ENCODE measurements at regions not wholly inside any gene's neighbourhood (a gene's known extent, or its start where the extent isn't known, plus 50 kb on each side); places are given as distances from the start of the nearest gene placed in this dataset.

- Histone ChIP-seq H3K4me3 (ENCODE audit: low read depth, low read length) (no peak overlapping the region), H3K27me3 (ENCODE audit: control insufficient read depth, insufficient read depth, low read length) (no peaks in the 10 kb centered on the region), H3K36me3 (ENCODE audit: control insufficient read depth, insufficient read depth, low read length) (no peaks in the 10 kb centered on the region)
- TF ChIP-seq CTCF (IDR thresholded peaks at IDR 0.05; ENCODE audit: insufficient read depth, low read length, poor library complexity, severe bottlenecking): no peak
- DNase-seq (ENCODE audit: low read depth): no peak
Observed at GRCh38 chr5:120098426-120098825, 365.7 kb upstream of the PRR16 start.

GRCh38 chr5:120098902-120099535, 365.1 kb upstream of the PRR16 start:
- H3K36me3 ChIP-seq (ENCODE audit: control insufficient read depth, insufficient read depth, low read length): no peaks in the 10 kb centered on the region
- no peak for DNase-seq (ENCODE audit: low read depth)
- no peak for TF ChIP-seq CTCF (IDR thresholded peaks at IDR 0.05; ENCODE audit: insufficient read depth, low read length, poor library complexity, severe bottlenecking)
- H3K27me3 ChIP-seq (ENCODE audit: control insufficient read depth, insufficient read depth, low read length): no peaks in the 10 kb centered on the region
- no peak overlapping the region for H3K4me3 ChIP-seq (ENCODE audit: low read depth, low read length)

GRCh38 chr5:120101771-120102170, 362.3 kb upstream of the PRR16 start:
- H3K27me3 ChIP-seq (ENCODE audit: control insufficient read depth, insufficient read depth, low read length): no peaks in the 10 kb centered on the region
- DNase-seq (ENCODE audit: low read depth): no peak
- H3K4me3 ChIP-seq (ENCODE audit: low read depth, low read length): no peak overlapping the region
- H3K36me3 ChIP-seq (ENCODE audit: control insufficient read depth, insufficient read depth, low read length): no peaks in the 10 kb centered on the region
- no peak for TF ChIP-seq CTCF (IDR thresholded peaks at IDR 0.05; ENCODE audit: insufficient read depth, low read length, poor library complexity, severe bottlenecking)

- Histone ChIP-seq H3K4me3 (ENCODE audit: low read depth, low read length) (no peak overlapping the region), H3K27me3 (ENCODE audit: control insufficient read depth, insufficient read depth, low read length) (no peaks in the 10 kb centered on the region), H3K36me3 (ENCODE audit: control insufficient read depth, insufficient read depth, low read length) (no peaks in the 10 kb centered on the region)
- no peak for DNase-seq (ENCODE audit: low read depth)
- TF ChIP-seq CTCF (IDR thresholded peaks at IDR 0.05; ENCODE audit: insufficient read depth, low read length, poor library complexity, severe bottlenecking): no peak
Observed at GRCh38 chr5:120103495-120103894, 360.6 kb upstream of the PRR16 start.

- no peak overlapping the region for H3K4me3 ChIP-seq (ENCODE audit: low read depth, low read length)
- TF ChIP-seq CTCF (IDR thresholded peaks at IDR 0.05; ENCODE audit: insufficient read depth, low read length, poor library complexity, severe bottlenecking): no peak
- no peaks in the 10 kb centered on the region for H3K36me3 ChIP-seq (ENCODE audit: control insufficient read depth, insufficient read depth, low read length)
- DNase-seq (ENCODE audit: low read depth): no peak
- H3K27me3 ChIP-seq (ENCODE audit: control insufficient read depth, insufficient read depth, low read length): no peaks in the 10 kb centered on the region
Observed at GRCh38 chr5:120106912-120107525, 357.1 kb upstream of the PRR16 start.

Data from kidney epithelial cell (primary cell).